ENCODE measurements at regions not wholly inside any gene's neighbourhood (a gene's known extent, or its start where the extent isn't known, plus 50 kb on each side); places are given as distances from the start of the nearest gene placed in this dataset.
"Not testable (repeated sequence)": the region's sequence is repeated elsewhere in the genome, so short reads cannot be mapped to it uniquely, and the experiment has no call there.

DNA sequence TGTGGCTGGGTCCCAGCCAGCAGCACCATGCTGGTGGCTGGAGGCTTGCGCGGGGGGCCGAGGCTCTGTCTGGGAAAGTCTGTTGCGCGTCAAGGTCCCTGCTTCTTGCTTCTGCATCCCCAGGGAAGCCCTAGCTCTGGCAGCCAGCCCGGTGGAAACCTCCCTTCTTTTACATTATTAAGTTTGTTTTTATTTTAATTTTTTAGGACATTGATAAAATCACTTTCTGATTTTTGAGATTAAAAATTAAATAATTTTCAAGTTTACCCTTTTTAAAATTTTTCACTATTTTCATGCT, 81.6 kb downstream of the TRIM51G start:
- H3K27ac ChIP-seq; DNase-seq; H3K4me1 ChIP-seq; H3K4me3 ChIP-seq; H3K36me3 ChIP-seq; H3K27me3 ChIP-seq; intact Hi-C loops (cut with DNase I; ENCODE audit: low total_unique reads); H3K9me3 ChIP-seq: not testable (repeated sequence)

DNA sequence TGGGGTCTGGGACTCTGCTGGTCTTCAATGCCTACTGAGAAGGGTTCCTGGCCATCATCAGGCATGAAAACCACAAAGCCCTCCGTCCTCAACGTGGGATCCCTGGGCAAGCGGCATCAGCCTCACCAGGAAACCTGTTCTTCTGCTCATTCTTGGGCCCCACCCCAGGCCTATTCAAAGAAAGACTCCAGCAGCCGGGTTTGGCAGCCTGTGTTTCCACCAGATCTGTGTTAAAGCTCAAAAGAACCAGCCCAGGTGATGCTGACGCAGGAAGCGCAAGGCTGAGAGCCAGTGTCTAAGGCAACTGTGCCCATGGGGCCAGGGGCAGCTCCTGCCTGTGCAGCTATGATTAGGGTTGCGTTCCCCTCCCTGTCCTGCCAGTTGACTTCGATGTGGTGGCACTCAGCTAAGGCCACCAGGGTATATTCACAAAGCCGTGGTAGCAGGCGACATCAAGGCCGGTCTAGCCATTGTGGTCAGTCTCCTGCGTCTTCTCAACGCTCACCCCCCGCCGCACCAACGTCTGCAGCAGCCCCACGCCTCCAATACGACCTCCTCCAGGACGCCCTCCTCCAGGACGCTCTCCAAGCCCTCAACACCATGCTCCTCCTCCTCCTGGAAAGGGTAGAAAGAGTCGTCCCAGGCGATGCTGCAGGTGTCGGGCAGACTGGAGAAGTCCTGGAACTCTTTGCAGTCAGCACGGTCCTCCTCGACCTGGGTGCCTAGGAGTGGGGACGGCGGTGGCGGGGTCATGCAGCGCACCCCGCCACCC, 82.1 kb downstream of the TRIM51G start:
- H3K4me3 ChIP-seq; H3K36me3 ChIP-seq; intact Hi-C loops (cut with DNase I; ENCODE audit: low total_unique reads); H3K27ac ChIP-seq; H3K27me3 ChIP-seq; H3K9me3 ChIP-seq; H3K4me1 ChIP-seq: not testable (repeated sequence)
- DNase-seq, result peak in 1 of 2 donors; percentile 4

DNA sequence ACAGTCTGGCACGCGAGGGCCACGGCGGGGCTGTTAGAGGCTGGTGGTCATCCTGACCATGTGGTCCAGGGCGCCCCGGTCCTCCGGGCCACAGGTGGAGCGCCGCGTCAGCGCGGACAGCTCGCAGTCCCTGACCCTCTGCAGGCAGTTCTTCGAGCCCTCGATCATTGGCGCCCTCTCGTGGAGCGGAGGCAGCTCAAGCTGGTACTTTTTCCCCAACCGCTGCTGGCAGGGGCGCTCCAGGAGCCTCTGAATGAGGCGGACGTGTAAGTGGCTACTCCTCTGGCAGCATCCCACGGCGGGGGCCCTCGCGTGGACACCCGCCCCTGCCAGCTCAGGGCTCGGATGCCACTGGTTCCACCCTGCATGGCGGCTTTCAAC, 82.9 kb downstream of the TRIM51G start:
- H3K27me3 ChIP-seq; H3K4me3 ChIP-seq; intact Hi-C loops (cut with DNase I; ENCODE audit: low total_unique reads); H3K4me1 ChIP-seq; H3K27ac ChIP-seq; H3K9me3 ChIP-seq; H3K36me3 ChIP-seq: not testable (repeated sequence)
- DNase-seq, result peak in 1 of 2 donors; percentile 7

DNA sequence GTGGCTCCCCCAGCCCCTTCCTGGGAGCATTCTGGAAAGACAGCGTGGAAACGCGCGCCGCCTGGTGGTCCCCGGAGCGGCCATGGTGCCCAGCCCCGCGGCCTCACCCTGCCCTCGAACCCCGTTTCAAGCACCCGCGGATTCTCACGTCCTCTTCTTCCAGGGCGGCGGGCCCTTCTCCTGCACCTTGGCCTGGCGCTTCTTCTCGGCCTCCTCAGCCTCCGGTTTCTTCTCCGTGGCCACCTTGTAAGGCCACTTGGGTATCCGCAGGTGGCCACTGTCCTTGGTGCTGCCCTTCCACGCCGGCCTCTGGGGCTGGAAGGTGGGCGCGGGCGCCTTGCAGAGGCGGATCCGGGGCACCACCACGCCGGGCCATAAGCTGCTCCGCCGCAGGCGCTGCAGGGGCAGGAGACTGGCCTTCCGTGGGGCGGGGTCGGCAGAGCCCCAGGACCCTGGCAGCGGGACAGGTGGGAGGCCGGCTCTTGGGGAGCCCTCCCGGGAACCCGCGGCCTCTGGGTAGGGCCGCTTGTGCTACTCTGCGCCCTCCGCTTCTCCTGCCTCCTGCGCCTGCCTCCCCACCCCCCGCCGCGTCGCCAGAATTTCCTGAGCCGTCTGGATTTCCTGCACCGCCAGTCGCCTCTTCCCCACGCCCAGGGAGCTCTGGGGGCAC, 83.4 kb downstream of the TRIM51G start:
- Histone ChIP-seq H3K4me3 (no peak overlapping the region), H3K36me3 (no peaks in the 10 kb centered on the region), H3K27ac (no peak overlapping the region), H3K9me3 (no peaks in the 10 kb centered on the region), H3K4me1 (no peaks in the 10 kb centered on the region), H3K27me3 (no peaks in the 10 kb centered on the region)
- TF ChIP-seq, protein P1, sequence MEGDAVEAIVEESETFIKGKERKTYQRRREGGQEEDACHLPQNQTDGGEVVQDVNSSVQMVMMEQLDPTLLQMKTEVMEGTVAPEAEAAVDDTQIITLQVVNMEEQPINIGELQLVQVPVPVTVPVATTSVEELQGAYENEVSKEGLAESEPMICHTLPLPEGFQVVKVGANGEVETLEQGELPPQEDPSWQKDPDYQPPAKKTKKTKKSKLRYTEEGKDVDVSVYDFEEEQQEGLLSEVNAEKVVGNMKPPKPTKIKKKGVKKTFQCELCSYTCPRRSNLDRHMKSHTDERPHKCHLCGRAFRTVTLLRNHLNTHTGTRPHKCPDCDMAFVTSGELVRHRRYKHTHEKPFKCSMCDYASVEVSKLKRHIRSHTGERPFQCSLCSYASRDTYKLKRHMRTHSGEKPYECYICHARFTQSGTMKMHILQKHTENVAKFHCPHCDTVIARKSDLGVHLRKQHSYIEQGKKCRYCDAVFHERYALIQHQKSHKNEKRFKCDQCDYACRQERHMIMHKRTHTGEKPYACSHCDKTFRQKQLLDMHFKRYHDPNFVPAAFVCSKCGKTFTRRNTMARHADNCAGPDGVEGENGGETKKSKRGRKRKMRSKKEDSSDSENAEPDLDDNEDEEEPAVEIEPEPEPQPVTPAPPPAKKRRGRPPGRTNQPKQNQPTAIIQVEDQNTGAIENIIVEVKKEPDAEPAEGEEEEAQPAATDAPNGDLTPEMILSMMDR (IDR thresholded peaks at IDR 0.05), result no peak
- no peak for TF ChIP-seq POLR2A (IDR thresholded peaks at IDR 0.05)
- intact Hi-C loops (cut with DNase I; ENCODE audit: low total_unique reads), result no loop called here
- peak in 1 of 2 donors; percentile 6 for DNase-seq

DNA sequence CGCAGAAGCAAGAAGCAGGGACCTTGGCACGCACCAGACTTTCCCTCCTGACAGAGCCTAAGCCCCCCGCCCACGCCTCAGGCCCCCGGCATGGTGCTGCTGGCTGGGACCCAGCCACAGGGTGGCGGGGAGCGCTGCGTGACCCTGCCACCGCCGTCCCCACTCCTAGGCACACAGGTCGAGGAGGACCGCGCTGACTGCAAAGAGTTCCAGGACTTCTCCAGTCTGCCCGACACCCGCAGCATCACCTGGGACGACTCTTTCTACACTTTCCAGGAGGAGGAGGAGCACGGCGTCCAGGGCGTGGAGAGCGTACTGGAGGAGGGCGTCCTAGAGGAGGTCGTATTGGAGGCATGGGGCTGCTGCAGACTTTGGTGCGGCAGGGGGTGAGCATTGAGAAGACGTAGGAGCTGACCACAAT, 103.7 kb downstream of the TRIM51G start:
- Histone ChIP-seq H3K27ac (no peak overlapping the region), H3K4me1 (no peaks in the 10 kb centered on the region), H3K4me3 (no peak overlapping the region), H3K9me3 (no peaks in the 10 kb centered on the region), H3K36me3 (no peaks in the 10 kb centered on the region), H3K27me3 (no peaks in the 10 kb centered on the region)
- peak in 1 of 2 donors; percentile 7 for DNase-seq
- intact Hi-C loops (cut with DNase I; ENCODE audit: low total_unique reads), result no loop called here
- TF ChIP-seq POLR2A (IDR thresholded peaks at IDR 0.05), result no peak
- TF ChIP-seq, protein P1 (IDR thresholded peaks at IDR 0.05), result no peak

DNA sequence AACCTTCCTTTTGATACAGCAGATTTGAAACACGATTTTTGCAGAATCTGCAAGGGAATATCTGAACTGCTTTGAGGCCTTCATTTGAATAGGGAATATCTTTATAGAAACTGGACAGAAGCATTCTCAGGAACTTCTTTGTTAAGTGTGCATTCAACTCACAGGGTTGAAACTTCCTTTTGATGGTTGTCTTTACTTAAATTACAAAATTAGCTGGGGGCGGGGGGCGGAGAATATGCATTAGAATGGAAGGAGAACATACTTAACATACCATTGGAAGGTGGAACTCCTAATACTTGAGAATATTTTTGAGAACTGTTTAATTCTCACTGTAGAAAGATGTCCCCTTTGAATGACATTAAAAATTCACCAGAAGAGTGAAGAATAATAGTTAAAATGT, 104.4 kb downstream of the TRIM51G start:
- intact Hi-C loops (cut with DNase I; ENCODE audit: low total_unique reads), result no loop called here
- TF ChIP-seq, protein P1 (IDR thresholded peaks at IDR 0.05), result no peak
- no peak for TF ChIP-seq POLR2A (IDR thresholded peaks at IDR 0.05)
- Histone ChIP-seq H3K36me3 (no peaks in the 10 kb centered on the region), H3K9me3 (no peaks in the 10 kb centered on the region), H3K27me3 (no peaks in the 10 kb centered on the region), H3K27ac (no peak overlapping the region), H3K4me1 (no peaks in the 10 kb centered on the region), H3K4me3 (no peak overlapping the region)
- DNase-seq, result no peak
